Ovary (tissue), 3 donors: ENCODE measurements at regions not wholly inside any gene's neighbourhood (a gene's known extent, or its start where the extent isn't known, plus 50 kb on each side); places are given as distances from the start of the nearest gene placed in this dataset.

ENCODE experiments used
- CTCF ChIP-seq, 3 donors: fragments of 450-650 bp in 2 of 3; fragments of 200-600 bp in 1 of 3; IDR thresholded peaks; one replicate each; pipeline versions ENCODE4 v1.5.1 to v1.8.0; 2016 to 2022; ENCODE audit warnings: antibody characterized with exemption in 3 of 3, mild to moderate bottlenecking in 1 of 3
- EP300 ChIP-seq: sonication (generic); formaldehyde crosslinking; IDR thresholded peaks from one replicate; pipeline ENCODE4 v1.6.1; 2017; ENCODE audit warnings: antibody characterized with exemption
- POLR2A ChIP-seq: fragments of 450-650 bp; IDR thresholded peaks from one replicate; pipeline ENCODE4 v1.6.1; 2017; ENCODE audit warnings: antibody characterized with exemption, mild to moderate bottlenecking, moderate library complexity
- donor health status: DM: no; HTN: no; CAD: no.

GRCh38 chr14:21891921-21892320 lies 218.3 kb upstream of the OR4E1 start:
- TF ChIP-seq POLR2A (no peak), CTCF (IDR thresholded peaks at IDR 0.05) (no peak), EP300 (no peak)
